NCI-H774 (cell line): ENCODE measurements at regions not wholly inside any gene's neighbourhood (a gene's known extent, or its start where the extent isn't known, plus 50 kb on each side); places are given as distances from the start of the nearest gene placed in this dataset.
"Not testable (repeated sequence)": the region's sequence is repeated elsewhere in the genome, so short reads cannot be mapped to it uniquely, and the experiment has no call there.

Experiments used
- DNase-seq: peaks from one replicate; lab custom pipeline; 2025; lab: John Stamatoyannopoulos, UW

GRCh38 chr3:22691856-22692628, 511.1 kb upstream of the UBE2E2 start:
- DNase-seq = no peak

DNA sequence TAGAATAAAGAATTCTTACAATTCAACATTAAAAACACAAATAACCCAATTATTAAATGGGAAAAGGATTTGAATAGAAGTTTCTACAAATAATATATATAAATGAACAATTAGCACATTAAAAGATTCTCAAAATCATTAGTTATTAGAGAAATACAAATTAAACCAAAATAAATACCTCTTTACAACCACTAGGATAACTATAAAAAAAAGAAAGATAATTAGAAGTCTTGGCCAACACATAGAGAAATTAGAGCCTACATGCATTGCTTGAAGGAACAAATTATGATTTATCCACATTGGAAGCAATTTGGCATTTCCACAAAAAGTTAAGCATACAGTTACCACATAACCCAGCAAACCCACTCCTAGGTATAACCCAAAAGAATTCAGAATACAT, 502.3 kb upstream of the UBE2E2 start:
- DNase-seq = no peak

- no peak for DNase-seq
These were observed 499.0 kb upstream of the UBE2E2 start for GRCh38 chr3:22704166-22704565.

- no peak for DNase-seq
These were observed 498.4 kb upstream of the UBE2E2 start for GRCh38 chr3:22704571-22705354.

DNA sequence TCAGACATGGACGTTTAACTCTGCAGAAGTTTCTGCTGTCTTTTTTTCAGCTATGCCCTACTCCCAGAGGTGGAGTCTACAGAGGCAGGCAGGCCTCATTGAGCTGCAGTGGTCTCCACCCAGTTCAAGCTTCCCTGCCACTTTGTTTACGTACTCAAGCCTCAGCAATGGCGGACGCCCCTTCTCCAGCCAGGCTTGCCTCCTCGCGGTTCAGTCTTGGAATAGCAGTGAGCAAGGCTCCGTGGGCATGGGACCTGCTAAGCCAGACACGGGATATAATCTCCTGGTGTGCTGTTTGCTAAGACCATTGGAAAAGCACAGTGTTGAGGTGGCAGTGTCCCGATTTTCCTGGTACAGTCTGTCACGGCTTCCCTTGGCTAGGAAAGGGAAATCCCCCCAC, 496.2 kb upstream of the UBE2E2 start:
- DNase-seq = not testable (repeated sequence)

DNA sequence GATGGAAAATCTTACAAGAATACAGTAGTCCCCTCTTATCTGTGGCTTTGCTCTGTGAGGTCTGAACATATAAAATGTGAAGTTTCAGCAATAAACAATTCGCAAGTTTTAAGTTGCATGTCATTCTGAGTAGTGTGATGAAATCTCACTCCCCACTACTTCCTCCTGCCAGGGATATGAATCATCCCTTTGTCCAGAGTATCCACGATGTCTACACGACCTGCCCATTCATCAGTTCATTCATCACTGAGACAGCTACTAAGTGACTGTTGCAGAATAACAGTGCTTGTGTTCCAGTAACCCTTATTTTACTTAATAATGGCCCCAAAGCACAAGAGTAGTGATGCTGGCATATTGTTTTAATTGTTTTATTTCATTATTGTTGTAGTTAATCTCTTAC, 489.2 kb upstream of the UBE2E2 start:
- DNase-seq = no peak

DNA sequence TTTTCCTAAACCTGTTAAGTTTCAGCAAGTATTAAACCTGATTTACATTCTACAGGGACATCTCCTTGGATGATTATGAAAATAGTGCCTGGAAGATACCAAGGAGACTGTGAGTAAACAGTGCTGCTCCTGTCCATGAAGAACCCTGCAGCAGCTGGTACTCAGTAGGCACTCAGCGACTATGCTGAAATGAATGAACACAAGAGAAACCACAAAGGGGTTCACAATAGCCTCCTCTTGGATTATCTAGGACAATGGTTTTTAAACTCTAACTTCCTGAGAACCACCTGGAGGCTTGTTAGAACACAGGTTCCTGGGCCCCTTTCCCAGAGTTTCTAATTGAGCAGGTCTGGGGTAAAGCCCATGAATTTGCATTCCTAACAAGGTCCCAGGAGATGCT, 488.4 kb upstream of the UBE2E2 start:
- no peak for DNase-seq

GRCh38 chr3:22720596-22720995, 482.5 kb upstream of the UBE2E2 start:
- DNase-seq = no peak

DNA sequence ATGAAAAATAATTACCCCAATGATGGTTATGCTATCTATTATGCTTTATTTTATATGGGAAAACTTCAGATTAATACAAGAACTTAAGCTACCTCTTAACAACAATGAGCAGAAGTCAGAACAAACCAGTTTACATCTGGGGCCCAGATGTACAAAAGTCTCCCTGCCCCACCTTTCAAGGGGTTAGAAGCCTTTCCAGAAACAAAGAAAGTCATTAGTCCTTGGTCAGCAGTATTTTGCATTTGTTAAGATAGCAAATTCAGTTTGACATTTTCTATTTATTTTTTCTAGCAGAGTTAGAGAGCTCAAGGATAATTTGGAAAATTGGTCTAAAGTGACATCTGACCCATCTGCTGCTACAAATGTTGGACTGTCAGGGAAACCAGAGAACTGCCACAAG, 478.7 kb upstream of the UBE2E2 start:
- DNase-seq = no peak

GRCh38 chr3:22728406-22728805, 474.7 kb upstream of the UBE2E2 start:
- DNase-seq = no peak

GRCh38 chr3:22729212-22729611, 473.9 kb upstream of the UBE2E2 start:
- no peak for DNase-seq

GRCh38 chr3:22729981-22730380, 473.1 kb upstream of the UBE2E2 start:
- no peak for DNase-seq

- no peak for DNase-seq
These were observed 472.4 kb upstream of the UBE2E2 start for GRCh38 chr3:22730701-22731100.

DNA sequence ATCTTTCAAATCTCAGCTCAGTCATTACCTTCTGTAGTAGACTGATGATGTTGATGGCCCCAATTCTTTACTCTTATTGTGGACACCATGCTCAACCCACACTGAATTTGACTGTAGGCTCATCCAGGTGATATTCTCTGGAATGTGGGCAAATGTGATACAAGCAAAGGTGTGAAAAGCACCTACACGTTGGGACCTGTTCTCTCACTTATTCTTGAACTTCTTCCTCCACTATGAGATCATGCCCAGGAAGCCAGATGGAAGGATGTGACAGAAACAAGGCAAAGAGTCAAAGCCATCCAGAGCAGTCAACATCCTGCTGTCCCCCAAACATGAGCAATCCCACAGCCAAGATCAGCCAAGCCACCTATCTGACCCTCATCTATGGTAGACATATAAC, 471.2 kb upstream of the UBE2E2 start:
- no peak for DNase-seq

DNA sequence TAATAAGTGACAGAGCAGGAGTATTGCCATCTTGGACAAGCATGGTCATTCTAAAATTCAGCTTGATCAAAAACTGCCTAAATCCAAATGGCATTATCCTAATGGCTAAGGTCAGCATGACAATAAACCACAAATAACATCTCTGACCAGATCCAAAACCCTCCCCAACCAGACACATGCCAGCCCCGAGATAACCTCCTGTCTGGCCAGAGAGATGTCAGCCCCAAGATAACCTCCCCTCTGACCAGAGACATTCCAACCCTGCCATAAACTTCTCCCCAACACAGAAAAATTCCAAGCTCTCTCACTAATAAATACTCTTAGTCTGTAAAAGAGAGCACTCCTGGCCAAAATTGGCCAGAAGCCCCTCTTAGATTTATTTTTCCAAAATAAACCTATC, 470.5 kb upstream of the UBE2E2 start:
- DNase-seq = no peak

DNA sequence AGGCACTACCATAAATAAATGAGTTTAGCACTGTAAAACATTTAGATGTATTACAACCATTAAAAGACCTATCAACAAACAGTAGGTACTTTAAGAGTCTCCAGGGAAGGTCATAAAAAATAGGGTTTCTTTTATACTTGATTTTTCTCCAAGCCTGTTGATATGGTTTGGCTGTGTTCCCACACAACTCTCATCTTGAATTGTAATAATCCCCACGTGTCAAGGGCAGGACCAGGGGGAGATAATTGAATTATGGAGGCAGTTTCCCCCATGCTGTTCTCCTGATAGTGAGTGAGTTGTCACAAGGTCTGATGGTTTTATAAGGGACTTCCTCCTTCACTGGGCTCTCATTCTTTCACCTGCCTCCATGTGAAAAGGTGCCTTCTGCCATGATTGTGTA, 468.9 kb upstream of the UBE2E2 start:
- DNase-seq = no peak

DNA sequence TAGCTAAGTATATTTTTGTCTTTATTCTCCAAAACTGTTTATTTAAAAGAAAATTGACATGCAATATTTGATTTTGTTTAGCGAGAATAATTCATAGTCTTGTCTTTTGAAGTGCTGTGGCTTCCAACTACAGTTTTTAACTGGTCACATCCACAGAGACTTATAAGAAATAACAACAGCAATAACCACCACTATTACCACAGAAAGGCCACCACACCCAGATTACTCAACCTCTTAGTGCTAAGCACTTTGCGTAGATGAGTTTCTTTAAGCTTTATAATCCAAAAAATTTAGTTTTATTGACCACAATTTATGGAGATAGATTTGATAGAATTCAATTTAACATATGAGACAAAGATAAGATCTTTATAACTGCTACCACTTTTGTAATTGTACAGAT, 468.4 kb upstream of the UBE2E2 start:
- DNase-seq = no peak

- no peak for DNase-seq
These were observed 467.8 kb upstream of the UBE2E2 start for GRCh38 chr3:22735373-22735772.

GRCh38 chr3:22743386-22743785, 459.7 kb upstream of the UBE2E2 start:
- DNase-seq = not testable (repeated sequence)

DNA sequence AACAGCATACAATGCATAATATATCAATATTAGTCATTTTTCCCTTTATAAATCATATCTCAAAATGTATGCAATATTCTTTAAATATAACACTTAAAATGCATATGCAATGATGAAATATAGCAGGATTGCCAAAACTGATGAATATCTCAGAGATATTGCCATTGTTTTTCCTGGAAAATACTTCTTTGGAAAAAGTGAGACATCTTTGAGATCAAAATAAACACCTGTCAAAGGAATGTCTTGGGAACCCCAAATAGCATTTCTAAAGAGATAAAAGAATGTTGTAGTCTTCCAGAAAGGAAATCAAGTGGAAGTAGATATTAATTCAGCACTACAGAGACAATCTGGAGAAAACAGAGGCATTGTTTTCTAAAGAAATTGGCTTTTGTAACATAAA, 457.8 kb upstream of the UBE2E2 start:
- DNase-seq = no peak

DNA sequence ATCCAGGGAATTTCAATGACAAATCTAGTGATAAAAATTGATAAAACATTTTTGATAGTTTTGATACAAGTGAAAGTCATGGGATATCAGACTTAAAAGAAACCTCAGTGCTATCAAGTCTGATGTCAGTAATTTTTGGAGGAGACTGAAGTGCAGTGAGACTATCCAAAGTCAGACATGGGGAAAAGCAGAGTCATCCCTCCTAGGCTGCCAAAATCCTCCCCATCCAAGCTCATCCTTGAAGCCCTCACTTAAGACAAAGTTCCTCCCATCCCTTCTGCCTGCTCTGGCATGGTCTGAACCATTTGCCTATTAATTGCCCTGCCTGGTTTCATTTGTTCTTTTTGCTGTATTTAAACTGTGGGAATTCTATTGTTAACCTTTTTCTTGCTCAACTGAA, 456.9 kb upstream of the UBE2E2 start:
- DNase-seq = no peak

DNA sequence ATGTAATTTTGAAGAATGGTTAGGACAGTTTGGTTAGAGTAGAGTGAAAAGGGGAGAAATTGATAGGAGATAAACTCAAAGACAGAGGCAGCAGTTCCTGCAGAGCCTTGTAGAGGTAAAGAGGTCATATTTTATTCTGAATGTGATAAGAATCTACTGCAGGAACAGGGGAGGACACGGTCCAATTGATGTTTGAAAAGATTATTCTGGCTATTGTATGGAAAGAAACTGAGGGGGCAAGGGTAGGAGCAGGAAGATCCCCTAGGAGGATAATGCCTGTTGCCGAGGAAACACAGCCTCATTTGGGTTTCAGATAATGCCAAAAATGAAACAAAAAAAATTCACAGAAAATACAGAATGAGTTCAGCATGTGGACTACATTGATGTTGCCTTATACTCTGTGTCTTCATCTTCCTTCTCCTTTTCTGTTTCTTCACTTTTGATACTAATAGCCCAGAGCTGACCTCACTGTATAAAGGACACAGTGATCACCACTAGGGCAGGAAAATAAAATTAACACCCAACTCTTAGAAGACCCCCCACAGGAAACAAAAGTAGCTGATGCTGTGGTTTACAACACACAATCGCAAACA, 454.6 kb upstream of the UBE2E2 start:
- no peak for DNase-seq

DNA sequence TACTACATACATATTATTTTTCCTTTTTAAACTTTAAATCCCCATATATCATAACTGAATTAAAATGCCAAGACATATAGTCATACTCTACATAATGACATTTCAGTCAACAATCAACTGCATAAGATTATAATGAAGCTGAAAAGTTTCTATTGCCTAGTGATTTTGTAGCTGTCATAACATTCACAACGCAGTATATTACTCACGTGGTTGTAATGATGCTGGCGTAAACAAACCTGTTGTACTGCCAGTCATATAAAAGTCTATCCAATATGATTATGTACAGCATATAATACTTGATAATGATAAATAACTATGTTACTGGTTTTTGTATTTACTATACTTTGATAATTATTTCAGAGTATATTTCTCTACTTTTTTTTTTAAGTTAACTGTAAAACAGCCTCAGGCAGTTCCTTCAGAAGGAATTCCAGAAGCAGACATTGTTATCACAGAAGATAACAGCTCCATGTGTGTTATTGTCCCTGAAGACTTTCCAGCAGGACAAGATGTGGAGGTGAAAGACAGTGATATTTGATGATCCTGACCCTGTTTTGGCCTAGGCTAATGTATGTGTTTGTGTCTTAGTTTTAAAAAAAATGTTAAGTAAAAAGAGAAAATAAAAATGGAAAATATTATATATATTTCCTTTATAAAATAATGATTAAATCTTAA, 443.4 kb upstream of the UBE2E2 start:
- no peak for DNase-seq
